SIG-M5 (cell line): ENCODE measurements at regions not wholly inside any gene's neighbourhood (a gene's known extent, or its start where the extent isn't known, plus 50 kb on each side); places are given as distances from the start of the nearest gene placed in this dataset.
"Not testable (repeated sequence)": the region's sequence is repeated elsewhere in the genome, so short reads cannot be mapped to it uniquely, and the experiment has no call there.

ENCODE experiments used
- DNase-seq: peaks from one replicate; lab custom pipeline; 2025; lab: John Stamatoyannopoulos, UW

DNA sequence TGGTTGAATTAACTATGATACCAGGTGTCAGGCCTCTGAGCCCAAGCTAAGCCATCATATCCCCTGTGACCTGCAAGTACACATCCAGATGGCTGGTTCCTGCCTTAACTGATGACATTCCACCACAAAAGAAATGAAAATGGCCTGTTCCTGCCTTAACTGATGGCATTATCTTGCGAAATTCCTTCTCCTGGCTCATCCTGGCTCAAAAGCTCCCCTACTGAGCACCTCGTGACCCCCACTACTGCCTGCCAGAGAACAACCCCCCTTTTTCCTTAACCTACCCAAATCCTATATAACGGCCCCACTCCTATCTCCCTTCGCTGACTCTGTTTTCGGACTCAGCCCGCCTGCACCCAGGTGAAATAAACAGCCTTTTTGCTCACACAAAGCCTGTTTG lies 1671.4 kb downstream of the C4orf33 start:
- DNase-seq, result not testable (repeated sequence)

DNA sequence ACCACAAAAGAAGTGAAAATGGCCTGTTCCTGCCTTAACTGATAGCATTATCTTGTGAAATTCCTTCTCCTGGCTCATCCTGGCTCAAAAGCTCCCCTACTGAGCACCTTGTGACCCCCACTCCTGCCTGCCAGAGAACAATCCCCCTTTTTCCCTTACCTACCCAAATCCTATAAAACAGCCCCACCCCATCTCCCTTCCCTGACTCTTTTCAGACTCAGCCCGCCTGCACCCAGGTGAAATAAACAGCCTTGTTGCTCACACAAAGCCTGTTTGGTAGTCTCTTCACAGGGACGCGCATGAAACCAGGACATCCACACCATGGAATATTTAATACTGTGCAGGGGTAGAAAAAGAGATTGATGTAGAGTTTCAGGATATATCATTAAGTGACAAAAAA lies 1677.0 kb downstream of the C4orf33 start:
- not testable (repeated sequence) for DNase-seq

DNA sequence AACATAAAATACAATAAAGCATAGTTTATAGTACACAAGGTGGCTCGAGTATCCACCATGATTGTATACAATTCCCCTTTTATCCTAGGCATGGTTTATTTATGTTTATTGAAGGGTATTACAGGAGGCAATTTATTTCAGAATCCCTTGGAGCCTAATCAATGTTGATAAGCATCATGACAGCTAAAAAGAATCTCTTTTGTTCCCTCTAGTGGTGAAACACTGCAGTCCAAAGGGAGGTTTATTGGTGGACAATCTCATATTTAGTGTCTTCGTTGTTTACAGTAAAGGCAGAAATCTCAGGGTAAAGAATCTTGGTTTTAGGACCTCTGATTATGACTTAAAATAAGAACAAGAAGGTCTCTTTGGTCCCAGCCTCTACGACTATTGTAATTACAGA lies 1712.5 kb downstream of the C4orf33 start:
- no peak for DNase-seq

- DNase-seq, result no peak
Measured at GRCh38 chr4:130812117-130812765, 1716.3 kb downstream of the C4orf33 start.

- no peak for DNase-seq
Measured at GRCh38 chr4:130814896-130815295, 1718.9 kb downstream of the C4orf33 start.

DNA sequence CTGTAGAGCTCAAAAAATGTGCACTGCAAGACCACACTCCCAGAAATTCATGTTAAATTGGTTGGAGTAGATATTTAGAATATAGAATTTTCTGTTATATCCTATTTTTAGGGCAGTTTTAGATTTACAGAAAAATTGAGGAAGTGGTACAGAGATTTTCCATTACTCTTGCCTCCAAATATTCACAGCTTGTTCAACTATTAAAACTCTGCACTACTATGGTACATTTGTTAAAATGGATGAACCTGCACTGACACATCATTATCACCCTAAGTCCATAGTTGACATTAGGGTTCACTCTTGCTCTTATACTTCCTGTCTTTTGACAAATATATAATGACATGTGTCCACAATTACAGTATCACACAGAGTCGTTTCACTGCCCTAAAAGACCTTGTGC lies 1724.5 kb downstream of the C4orf33 start:
- DNase-seq, result no peak

GRCh38 chr4:130825284-130825683 lies 1729.3 kb downstream of the C4orf33 start:
- DNase-seq, result no peak

GRCh38 chr4:130850019-130850524 lies 1754.1 kb downstream of the C4orf33 start:
- DNase-seq, result no peak

DNA sequence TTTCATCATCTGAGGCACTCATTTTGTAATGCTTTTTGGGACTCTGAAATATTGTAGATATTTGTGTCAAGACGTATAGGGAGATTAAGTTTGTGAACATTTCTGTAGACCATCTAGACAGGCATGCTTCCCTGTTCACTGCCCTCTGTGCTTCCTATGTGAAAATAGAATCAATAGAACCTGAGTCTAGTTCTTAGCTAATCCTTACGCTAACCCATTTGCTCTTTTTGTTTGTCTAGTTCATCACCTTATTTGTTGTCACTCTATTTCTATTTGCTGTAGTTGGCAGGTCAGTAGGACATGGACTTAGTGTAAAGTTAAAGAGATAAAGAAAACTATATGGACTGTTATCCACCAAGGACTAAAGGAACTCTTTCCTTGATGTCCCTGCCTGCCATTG lies 1755.2 kb downstream of the C4orf33 start:
- DNase-seq, result no peak

- DNase-seq, result no peak
Measured at GRCh38 chr4:130851932-130852331, 1756.0 kb downstream of the C4orf33 start.

- no peak for DNase-seq
Measured at GRCh38 chr4:130855533-130855932, 1759.6 kb downstream of the C4orf33 start.

- DNase-seq, result no peak
Measured at GRCh38 chr4:130859991-130860390, 1764.0 kb downstream of the C4orf33 start.

DNA sequence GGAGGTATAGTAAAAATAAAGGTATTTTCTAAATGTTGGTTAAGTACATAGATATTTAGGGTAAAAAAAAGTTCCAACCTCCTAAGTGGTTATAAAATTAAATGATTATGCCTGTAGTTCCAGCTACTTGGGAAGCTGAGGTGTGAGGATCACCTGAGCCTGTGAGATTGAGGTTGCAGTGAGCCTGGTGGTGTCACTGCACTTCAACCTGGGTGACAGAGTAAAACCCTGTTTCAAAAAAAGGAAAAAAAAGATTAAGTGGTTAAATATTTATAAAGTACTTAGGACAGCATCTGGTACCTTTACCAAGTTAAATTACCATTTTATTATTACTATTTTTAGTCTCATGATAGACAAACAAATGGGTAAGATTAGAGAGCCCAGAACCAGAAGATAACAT lies 1801.0 kb downstream of the C4orf33 start:
- no peak for DNase-seq

GRCh38 chr4:130901321-130901720 lies 1805.4 kb downstream of the C4orf33 start:
- no peak for DNase-seq

DNA sequence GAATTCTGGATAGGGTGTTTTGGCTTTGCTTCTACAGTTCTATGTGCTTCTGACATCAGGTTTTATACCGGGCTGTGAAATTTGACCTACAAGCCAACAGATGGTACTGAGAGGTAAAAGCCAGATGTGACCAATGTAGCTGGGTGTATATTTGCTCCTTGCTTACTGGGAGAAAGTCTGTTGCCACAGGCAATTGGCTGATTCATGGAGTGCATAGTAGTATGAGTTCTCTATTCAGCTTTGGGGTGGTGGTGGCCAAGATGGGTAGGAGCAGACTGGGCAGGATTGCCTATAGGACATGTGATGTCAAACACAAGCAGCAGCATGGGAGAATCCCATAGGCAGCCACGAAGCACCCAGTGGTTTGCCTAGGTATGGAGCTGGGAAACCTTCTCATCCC lies 1827.0 kb downstream of the C4orf33 start:
- DNase-seq, result no peak

DNA sequence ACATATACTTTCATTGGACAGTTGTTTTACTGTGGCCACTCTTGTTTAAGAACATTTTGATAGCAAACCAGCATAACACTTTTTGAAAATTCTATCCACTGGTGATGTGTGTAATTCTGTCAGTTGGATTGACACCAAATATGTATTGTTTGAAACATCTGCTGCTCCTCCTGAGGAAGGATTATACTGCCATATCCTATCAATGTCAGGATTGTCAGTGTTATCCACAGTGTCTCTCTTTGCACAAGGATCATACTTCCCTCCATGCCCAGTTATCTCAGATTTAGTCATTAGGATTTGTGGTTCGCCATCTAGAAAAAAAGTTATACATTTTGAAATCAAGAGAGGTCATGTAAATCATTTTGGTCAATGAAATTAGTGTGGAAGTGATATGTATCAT lies 1859.6 kb downstream of the C4orf33 start:
- DNase-seq, result no peak

GRCh38 chr4:130985371-130985770 lies 1889.4 kb downstream of the C4orf33 start:
- DNase-seq, result no peak

GRCh38 chr4:130995988-130996387 lies 1900.0 kb downstream of the C4orf33 start:
- no peak for DNase-seq

- no peak for DNase-seq
Measured at GRCh38 chr4:131001371-131001770, 1905.4 kb downstream of the C4orf33 start.

GRCh38 chr4:131002132-131002531 lies 1906.2 kb downstream of the C4orf33 start:
- no peak for DNase-seq

GRCh38 chr4:131006388-131006787 lies 1910.4 kb downstream of the C4orf33 start:
- no peak for DNase-seq

GRCh38 chr4:131011961-131012360 lies 1916.0 kb downstream of the C4orf33 start:
- not testable (repeated sequence) for DNase-seq

GRCh38 chr4:131013226-131013625 lies 1917.3 kb downstream of the C4orf33 start:
- no peak for DNase-seq

- DNase-seq, result no peak
Measured at GRCh38 chr4:131026771-131027170, 1930.8 kb downstream of the C4orf33 start.
